IPS DF 4.7 (cell line): ENCODE measurements at regions not wholly inside any gene's neighbourhood (a gene's known extent, or its start where the extent isn't known, plus 50 kb on each side); places are given as distances from the start of the nearest gene placed in this dataset.

Experiments
- DNase-seq: peaks from one replicate; pipeline ENCODE4 v3.0.0-alpha.2; 2013; ENCODE audit warnings: low spot score; ENCODE audit errors: extremely low read depth

DNA sequence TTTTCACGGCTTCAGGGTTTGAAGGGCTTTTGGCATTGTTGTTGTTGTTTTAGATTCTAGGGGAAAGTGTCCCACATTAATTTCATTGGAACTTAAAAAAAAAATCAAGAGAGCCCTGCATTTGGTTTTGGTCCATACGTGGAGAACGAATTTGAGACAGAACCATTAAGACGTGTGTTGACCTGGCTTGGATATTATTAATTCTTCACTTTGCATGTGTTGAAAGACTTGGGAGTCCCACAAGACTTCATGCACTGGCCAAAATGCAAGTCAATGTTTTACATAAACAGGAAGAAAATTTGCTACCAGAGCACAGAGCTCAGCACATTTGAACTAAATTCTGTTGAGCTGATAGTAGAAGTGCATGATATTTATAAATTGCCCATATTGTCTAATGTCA is 761.2 kb upstream of the ACVR2A start:
- no peak for DNase-seq

- peak; percentile 83 for DNase-seq
Observed at GRCh38 chr2:147082850-147083522, 761.8 kb upstream of the ACVR2A start.

DNA sequence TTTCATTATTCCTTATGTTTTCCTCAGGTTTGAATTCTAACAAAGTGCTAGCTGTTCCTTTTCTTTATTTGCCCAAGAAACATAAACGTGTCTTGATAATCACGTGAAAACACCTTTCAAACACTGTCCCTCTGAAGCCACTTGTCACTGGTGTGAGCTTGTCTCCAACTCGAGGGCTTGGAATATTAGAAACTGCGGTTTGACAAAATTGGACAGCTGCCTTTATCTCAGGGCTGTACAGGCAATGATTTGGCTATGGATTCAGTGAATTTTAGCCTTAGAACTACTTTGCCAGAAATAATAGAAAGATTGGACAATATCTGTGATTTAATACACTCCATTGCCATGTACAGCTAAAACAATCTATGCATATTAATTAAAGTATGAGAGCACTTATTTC is 763.0 kb upstream of the ACVR2A start:
- DNase-seq: no peak

- no peak for DNase-seq
Observed at GRCh38 chr2:147076634-147077033, 768.2 kb upstream of the ACVR2A start.

DNA sequence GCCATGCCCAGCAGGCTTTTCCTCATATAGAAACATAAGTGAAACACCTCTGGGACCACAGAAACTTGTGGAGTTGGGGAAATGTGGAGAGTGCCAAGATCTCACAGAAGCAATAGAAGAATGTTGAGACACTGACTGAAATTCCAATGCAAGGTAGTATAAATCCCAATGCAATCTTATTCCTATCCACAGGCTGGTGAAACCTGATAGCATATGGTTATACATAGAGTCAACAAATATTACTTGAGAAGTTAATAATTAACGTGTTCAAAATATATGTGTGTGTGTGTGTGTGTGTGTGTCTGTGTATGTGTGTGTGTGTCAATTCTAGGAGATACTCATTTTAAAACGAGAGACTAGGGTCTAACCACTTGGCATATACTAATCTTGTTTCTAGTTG is 776.8 kb upstream of the ACVR2A start:
- DNase-seq: no peak

GRCh38 chr2:147067136-147067535 is 777.7 kb upstream of the ACVR2A start:
- DNase-seq: no peak

DNA sequence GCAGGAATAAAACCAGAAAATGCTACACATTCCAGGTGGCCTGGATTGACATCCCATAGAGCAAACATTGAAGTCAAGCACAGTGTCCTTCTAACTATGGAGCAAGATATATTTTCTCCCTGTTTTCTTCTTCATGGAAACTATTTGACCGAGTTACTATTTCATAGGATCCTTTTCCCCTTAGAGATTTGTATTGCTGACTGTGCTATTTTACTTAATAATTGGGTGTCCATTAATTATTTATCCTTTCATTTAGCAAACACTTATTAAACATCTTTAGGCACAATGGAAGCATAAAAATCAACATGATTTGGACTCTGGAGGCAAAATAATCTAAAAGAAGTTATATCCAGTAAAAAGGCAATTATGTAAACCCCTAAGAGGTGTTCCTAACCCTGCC is 782.8 kb upstream of the ACVR2A start:
- DNase-seq: no peak

DNA sequence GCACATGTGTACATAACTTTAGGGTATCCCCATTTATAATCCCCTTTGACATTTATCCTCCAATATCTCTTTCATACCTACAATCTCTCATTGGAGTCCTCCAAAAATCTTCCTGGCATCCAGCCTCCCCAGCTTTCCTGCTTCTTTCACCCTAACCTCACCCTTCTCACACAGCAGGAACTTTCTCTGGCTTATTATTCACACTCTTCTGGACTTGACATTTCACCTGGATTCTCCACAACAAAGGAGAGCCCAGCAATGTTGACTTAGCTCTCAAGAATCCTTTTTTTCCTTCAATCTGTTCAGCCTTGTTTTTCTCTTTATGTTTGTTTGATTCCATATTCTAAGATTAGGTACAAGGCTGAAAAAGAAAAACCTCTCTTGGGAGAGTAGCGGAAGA is 783.6 kb upstream of the ACVR2A start:
- no peak for DNase-seq

GRCh38 chr2:147057892-147058490 is 786.8 kb upstream of the ACVR2A start:
- no peak for DNase-seq

- no peak for DNase-seq
Observed at GRCh38 chr2:147051814-147052213, 793.0 kb upstream of the ACVR2A start.

- DNase-seq: no peak
Observed at GRCh38 chr2:147051248-147051647, 793.6 kb upstream of the ACVR2A start.

GRCh38 chr2:147049957-147050356 is 794.9 kb upstream of the ACVR2A start:
- no peak for DNase-seq

GRCh38 chr2:147046473-147046872 is 798.4 kb upstream of the ACVR2A start:
- no peak for DNase-seq

- peak; percentile 46 for DNase-seq
Observed at GRCh38 chr2:147045113-147045512, 799.7 kb upstream of the ACVR2A start.

DNA sequence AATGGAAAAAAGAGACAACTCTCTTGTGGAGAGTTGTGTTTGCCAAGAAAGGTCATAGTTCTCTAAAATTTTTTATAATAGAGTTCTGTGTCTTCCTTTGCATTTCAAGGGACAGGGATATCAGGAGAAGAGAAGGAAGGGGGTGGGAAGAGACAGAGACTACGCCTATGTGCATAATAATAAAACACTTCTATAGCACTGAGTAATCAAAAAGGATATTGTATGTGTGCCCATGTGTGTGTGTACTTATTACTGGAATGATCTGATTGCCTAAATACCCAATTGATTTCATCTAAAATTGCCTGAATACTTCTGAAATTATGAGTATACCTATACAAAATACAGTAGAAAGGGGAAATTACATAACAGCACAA is 803.7 kb upstream of the ACVR2A start:
- no peak for DNase-seq

DNA sequence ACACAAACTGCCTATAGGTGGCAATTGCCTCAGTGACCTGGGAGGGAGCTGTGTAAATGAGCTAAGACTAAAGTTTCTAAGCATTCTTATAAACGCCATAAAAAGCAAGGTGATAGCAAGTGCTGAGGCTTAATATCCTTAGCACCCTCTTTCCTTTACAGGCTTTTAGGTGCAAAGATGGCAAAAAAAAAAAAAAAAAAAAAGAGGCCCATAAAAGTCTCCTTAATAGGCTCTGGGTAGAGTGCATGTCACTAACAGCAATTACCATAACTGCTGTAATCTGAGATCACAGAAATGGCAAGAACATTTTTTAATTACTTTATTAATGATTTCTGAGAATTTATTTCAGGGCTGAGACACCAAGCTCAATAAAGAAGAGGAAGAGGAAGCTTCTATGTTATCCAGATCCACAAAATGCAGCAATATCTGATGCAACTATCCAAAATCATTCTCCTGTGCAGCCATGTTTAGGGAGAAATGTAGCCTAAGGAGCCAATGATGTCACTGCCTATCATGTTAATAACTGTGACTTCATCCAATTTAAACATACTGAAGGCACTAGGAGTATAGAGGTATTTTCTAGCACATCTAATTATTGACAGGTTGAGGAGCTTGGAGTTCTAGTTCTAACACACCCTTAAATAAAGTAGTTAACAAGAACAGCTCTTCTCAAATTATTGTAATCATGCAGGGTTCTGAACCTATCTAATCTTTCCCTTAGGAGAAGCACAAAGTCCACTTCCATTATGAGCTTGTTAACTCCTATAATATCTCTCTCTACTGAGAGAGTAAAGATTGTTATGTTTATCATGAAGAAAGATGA is 804.3 kb upstream of the ACVR2A start:
- no peak for DNase-seq

DNA sequence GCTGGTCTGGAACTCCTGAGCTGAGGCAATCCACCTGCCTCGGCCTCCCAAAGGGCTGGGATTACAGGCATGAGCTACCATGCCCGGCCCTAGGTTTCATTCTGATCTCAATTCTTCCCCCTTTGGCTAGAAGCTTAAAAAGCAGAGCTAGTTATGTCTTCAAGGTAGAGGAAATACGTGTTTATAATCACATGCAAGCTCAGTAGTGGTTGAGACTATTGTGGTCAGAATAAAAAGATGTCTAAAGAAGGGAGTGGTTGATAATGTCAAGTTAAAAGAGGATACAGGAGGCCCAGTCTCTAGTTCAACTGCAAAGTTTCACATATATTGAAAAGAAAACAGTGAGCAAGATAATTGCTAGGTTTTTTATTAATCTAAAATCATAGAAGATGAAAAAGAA is 807.8 kb upstream of the ACVR2A start:
- DNase-seq: no peak

DNA sequence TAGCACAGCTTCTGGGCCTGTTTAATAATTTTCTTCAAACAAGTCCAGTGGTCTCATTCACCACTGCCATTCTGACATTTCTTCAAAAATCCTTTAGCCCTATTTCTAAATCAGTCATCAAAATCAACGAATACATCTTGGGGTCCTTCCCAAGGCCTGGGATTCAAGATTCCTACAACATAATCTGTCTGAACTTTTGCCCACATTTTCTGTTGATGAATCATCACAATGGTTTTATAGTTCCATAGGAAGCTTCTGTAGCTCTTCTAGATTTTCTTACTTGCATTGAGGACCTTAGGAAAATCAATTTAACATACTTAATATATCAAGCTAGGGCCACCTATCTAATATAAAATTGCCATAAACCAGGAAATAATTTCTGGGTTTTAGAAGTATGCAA is 811.8 kb upstream of the ACVR2A start:
- DNase-seq: no peak

DNA sequence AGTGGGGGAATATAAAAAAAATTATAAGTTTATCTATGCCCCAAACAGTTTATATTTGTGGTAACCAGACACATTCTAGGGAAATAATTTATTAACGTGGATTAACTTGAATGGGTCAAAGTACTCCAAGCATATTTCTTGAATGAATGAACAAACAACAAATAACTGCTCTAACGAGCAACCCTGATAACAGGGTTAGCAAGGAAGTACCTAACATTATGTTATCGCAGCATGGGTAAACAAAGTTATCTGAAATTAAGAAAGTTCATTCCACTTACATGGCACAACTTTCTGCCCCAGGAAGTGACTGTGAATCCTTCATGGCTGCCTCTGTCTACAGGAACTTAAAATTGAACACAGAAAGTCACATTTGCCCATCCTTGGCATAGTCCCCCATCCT is 812.9 kb upstream of the ACVR2A start:
- DNase-seq: no peak

DNA sequence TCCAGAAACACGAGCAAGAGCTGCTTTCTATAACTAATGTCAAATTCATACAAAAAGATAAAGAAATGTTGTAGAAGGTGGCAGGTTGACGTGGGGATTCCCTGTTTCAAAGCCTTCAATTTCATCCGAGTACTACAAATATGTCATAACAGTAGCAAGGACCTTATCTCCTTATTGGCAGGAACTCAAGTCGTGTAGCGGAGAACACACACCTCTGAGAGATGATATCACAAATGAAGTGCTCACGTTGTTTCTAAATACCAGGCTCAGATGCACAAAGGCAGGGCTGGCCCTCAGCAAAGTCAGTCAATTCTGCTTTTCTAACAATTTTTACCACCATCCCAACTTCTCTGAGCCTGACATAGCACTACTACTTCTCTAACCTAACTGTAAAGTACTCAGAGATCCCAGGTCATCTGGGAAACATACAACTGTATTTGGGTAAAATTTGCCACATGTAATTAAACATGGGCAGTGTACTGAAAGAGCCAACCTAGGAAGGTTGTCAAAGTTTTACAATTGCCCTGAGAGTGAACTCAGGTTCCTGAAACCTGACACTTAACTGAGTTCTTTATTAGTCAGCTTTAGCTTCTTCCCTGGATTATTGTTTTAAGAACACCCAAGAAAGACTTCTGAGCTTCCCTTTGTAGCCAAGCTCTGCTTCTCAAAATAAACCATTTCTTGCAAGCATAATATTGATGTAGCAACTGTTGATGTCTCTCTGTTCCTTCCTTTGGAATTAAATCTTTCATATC is 813.7 kb upstream of the ACVR2A start:
- DNase-seq: no peak

DNA sequence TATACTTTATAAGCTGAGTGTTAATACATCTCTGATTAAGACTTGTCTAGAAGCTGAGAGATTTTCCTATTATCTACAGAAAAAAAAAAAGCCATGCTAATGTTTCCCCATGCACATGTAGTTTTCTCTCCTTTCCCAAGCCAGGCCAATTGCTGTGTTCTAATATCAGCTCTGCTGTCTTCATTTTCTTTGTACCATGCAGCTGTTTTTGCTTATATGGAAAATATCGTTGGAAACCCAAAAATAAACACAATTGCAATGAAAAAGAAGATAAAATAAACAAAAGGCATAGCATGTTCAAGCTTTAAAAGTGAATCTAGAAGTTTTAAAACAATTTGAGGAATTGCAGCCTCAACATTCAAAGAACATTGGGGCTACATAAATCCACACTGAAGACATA is 817.4 kb upstream of the ACVR2A start:
- DNase-seq: no peak
